ENCODE measurements at regions not wholly inside any gene's neighbourhood (a gene's known extent, or its start where the extent isn't known, plus 50 kb on each side); places are given as distances from the start of the nearest gene placed in this dataset.
"Not testable (repeated sequence)": the region's sequence is repeated elsewhere in the genome, so short reads cannot be mapped to it uniquely, and the experiment has no call there.

GRCh38 chr3:40899286-40899712 is 300.0 kb upstream of the CTNNB1 start:
- TF ChIP-seq CTCF (IDR thresholded peaks at IDR 0.05; ENCODE audit: extremely low read depth, missing control alignments): no peak
- DNase-seq (ENCODE audit: low spot score): no peak

- DNase-seq (ENCODE audit: low spot score): no peak
These were observed 298.0 kb upstream of the CTNNB1 start for GRCh38 chr3:40901298-40901697.

GRCh38 chr3:40901796-40902195 is 297.5 kb upstream of the CTNNB1 start:
- DNase-seq (ENCODE audit: low spot score): no peak
- TF ChIP-seq CTCF (IDR thresholded peaks at IDR 0.05; ENCODE audit: extremely low read depth, missing control alignments): no peak

More at GRCh38 chr3:40901298-40901697, 298.0 kb upstream of the CTNNB1 start:
- TF ChIP-seq CTCF (IDR thresholded peaks at IDR 0.05; ENCODE audit: extremely low read depth, missing control alignments): no peak

- not testable (repeated sequence) for DNase-seq (ENCODE audit: low spot score)
These were observed 291.3 kb upstream of the CTNNB1 start for GRCh38 chr3:40907907-40908465.

GRCh38 chr3:40908612-40909011 is 290.7 kb upstream of the CTNNB1 start:
- TF ChIP-seq CTCF (IDR thresholded peaks at IDR 0.05; ENCODE audit: extremely low read depth, missing control alignments): no peak

GRCh38 chr3:40911264-40911663 is 288.0 kb upstream of the CTNNB1 start:
- DNase-seq (ENCODE audit: low spot score): no peak
- no peak for TF ChIP-seq CTCF (IDR thresholded peaks at IDR 0.05; ENCODE audit: extremely low read depth, missing control alignments)

More at GRCh38 chr3:40908612-40909011, 290.7 kb upstream of the CTNNB1 start:
- DNase-seq (ENCODE audit: low spot score): no peak

GRCh38 chr3:40911928-40912327 is 287.4 kb upstream of the CTNNB1 start:
- TF ChIP-seq CTCF (IDR thresholded peaks at IDR 0.05; ENCODE audit: extremely low read depth, missing control alignments): no peak
- DNase-seq (ENCODE audit: low spot score): no peak

- no peak for DNase-seq (ENCODE audit: low spot score)
- no peak for TF ChIP-seq CTCF (IDR thresholded peaks at IDR 0.05; ENCODE audit: extremely low read depth, missing control alignments)
These were observed 286.8 kb upstream of the CTNNB1 start for GRCh38 chr3:40912461-40912860.
